ENCODE measurements at regions not wholly inside any gene's neighbourhood (a gene's known extent, or its start where the extent isn't known, plus 50 kb on each side); places are given as distances from the start of the nearest gene placed in this dataset.

GRCh38 chr2:101551336-101551888 lies 76.5 kb upstream of the RFX8 start:
- TF ChIP-seq SUZ12 (IDR thresholded peaks at IDR 0.05; ENCODE audit: low read length) (no peak), CTCF (IDR thresholded peaks at IDR 0.05; ENCODE audit: control extremely low read depth in 1 of 3, insufficient read depth in 1 of 3, low read depth in 1 of 3, low read length in 3 of 3) (no peak), EP300 (IDR thresholded peaks at IDR 0.05; ENCODE audit: borderline replicate concordance in 1 of 2, low read depth in 2 of 2, low read length in 2 of 2) (no peak), POLR2AphosphoS5 (IDR thresholded peaks at IDR 0.05; ENCODE audit: low read depth, low read length) (no peak), YY1 (IDR thresholded peaks at IDR 0.05; ENCODE audit: low read depth, low read length) (no peak), EZH2 (IDR thresholded peaks at IDR 0.05; ENCODE audit: low read depth, low read length, severe bottlenecking) (no peak), SIN3A (conservative IDR thresholded peaks at IDR 0.05 in 1 of 2, IDR thresholded peaks at IDR 0.05 in 1 of 2; ENCODE audit: low read depth in 1 of 2, low read length in 2 of 2) (no peak), POLR2A (IDR thresholded peaks at IDR 0.05; ENCODE audit: control extremely low read depth in 1 of 2, low read depth in 2 of 2, low read length in 2 of 2) (no peak), MAX (IDR thresholded peaks at IDR 0.05) (no peak), NRF1 (IDR thresholded peaks at IDR 0.05; ENCODE audit: low read depth, low read length) (no peak), ATF2 (IDR thresholded peaks at IDR 0.05; ENCODE audit: low read length) (no peak)

Data from H1 (cell line).